GM12891 (cell line): ENCODE measurements at regions not wholly inside any gene's neighbourhood (a gene's known extent, or its start where the extent isn't known, plus 50 kb on each side); places are given as distances from the start of the nearest gene placed in this dataset.

Experiments used
- POLR2A ChIP-seq: IDR thresholded peaks from 2 replicates; pipeline ENCODE4 v1.6.1; 2011; ENCODE audit warnings: low read depth, low read length, control low read depth
- POLR2AphosphoS5 ChIP-seq: IDR thresholded peaks from 2 replicates; pipeline ENCODE4 v1.6.1; 2011; ENCODE audit warnings: low read depth, low read length, control low read depth
- TAF1 ChIP-seq: IDR thresholded peaks from 2 replicates; pipeline ENCODE4 v1.6.1; 2011; ENCODE audit warnings: low read depth, low read length, control low read depth

GRCh38 chr3:65045138-65045537 lies 357.3 kb upstream of the ADAMTS9 start:
- TF ChIP-seq POLR2A = no peak
- no peak for TF ChIP-seq TAF1
- no peak for TF ChIP-seq POLR2AphosphoS5
